SK-N-DZ (cell line): ENCODE measurements at regions not wholly inside any gene's neighbourhood (a gene's known extent, or its start where the extent isn't known, plus 50 kb on each side); places are given as distances from the start of the nearest gene placed in this dataset.
A peak's percentile ranks its signal among the peaks of the same experiment; 100 is the strongest.

Experiments
- DNase-seq: peaks from one replicate; pipeline ENCODE4 v3.0.0-alpha.2; 2015; ENCODE audit warnings: low spot score

DNA sequence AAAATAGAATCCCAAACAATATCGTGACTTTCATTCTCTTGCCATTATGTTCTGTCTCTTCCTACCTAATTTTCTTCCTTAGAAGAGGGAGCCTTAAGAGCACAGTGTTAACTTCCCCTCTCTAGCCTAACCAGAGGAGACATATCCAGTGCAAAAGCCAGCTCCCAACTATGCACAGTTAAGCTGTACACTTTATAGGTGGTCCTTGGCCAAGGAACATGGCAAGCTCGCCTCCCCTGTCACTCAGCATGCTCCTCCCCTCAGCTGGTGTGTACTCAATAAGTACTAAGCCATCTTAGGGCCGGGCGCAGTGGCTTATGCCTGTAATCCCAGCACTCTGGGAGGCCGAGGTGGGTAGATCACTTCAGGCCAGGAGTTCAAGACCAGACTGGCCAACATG is 255.1 kb upstream of the TMPO start:
- no peak for DNase-seq

DNA sequence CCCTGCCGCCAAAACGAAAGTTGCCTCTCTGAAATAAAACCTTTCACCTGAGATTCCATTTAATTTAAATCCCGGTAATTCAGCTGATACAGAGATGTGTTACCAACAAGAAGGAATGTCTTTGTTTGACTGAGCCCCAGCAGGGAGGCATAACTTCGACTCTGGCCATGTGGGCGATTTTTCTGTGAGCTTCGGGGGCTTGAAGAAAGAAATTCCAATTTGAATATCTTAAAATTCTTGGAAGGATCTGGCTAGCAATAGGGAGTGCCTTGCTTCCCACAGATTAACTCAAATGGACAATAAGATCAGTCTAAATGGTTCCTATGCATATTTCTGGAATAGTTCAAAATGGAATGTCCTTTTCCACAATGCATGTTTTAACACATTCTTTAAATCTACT is 252.5 kb upstream of the TMPO start:
- DNase-seq, result no peak

DNA sequence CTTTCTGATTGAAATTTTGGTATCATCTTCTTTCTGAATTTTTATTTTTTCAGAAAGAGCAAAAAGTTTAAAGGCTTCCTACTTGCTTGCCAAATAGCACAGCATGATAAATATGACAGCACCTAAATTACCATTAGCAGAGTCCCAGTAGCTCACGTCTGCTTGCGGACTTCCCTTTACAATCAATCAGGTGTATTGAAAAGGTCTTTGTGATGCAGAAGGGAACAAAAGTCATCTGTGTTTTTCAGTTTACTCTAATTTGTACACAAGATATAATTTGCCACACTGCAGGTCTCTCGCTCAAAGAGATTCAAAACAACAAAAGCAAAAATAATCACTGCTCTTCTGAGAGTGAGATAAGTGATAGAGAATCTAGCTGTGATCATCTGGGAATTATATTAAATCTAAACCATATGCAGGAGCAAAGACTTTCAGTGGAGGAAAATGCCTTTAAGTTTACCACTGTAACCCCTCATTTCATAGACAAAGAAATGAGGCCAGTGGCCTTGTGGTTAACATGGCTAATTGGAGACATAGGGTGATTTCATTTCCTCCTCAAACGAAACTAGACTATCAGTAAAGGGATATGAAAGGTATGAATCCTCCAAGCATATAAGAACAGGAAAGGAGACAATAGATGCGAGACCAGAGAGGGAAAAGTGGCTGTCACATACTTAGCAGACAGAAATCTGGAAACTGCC is 240.8 kb upstream of the TMPO start:
- DNase-seq, result no peak

DNA sequence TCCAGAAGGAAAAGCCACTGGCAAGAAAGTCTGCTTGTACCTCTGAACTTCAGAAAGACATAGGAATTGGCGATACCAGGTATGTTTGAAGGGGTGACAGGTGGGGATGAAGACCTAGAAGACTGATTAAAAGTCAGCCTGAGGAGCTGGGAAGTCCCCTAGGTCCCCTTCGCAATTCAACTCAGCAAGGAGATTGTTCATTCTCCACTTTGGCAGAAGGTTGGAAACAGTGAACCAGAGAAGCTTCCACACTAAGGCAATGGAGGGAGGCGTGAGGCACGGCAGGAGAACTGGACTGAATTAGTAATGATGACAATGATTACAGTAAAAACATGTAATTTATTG is 240.3 kb upstream of the TMPO start:
- DNase-seq, result no peak

DNA sequence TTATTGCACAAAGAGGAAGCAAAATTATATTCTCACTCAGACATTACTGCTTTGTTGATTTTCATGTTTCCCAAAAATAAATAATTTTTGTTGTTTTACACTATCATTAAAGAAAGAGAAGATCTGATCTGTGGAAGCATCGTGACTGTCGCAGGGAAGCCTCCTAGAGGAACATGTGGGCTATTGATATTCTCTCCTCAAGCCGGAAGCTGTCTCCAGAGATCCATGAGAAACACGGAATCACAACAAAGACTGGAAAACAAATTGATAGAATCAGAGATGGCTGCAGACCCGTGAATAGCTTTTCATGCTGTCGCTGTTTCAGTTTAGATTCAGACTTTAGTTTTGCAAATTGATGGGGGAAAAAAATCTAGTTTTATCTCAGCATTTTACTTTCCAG is 235.2 kb upstream of the TMPO start:
- peak; percentile 32 for DNase-seq

DNA sequence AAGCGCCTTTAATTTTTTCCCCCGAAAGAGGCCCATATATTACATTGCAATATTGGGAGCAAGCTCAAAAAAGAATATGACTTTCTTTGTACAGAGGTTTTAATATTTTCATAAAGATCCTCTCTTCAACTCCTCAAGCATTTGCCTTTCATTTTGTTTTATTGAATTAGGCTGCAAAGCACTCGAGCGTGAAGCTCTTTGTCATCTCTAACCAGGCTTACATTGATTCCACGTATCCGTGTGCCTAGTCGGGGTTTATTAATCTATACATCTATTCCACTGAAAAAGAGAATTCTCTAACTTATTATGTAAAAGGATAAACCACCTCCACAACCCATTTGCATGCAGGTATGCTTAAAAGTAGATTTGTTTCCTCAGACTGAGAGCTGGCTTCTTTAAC is 234.8 kb upstream of the TMPO start:
- peak; percentile 16 for DNase-seq

DNA sequence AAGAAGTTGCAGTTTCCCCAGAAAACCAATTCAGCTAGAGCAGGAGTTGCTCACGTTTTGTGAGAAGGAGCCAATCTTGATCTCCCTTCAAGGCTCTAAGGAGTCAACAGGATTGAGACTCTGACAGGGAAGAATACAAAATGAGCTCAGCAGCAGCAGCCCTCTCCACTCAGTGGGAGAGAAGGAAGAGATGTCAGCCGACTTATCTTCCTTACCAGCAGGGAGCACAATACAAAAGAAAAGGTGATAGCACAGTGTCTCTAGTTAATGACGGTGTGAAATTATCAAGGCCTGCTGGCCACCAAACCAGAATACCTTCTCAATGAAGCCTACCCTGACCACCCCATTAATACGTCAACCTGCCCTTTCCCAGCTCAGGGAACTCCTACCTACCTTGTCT is 223.6 kb upstream of the TMPO start:
- no peak for DNase-seq

DNA sequence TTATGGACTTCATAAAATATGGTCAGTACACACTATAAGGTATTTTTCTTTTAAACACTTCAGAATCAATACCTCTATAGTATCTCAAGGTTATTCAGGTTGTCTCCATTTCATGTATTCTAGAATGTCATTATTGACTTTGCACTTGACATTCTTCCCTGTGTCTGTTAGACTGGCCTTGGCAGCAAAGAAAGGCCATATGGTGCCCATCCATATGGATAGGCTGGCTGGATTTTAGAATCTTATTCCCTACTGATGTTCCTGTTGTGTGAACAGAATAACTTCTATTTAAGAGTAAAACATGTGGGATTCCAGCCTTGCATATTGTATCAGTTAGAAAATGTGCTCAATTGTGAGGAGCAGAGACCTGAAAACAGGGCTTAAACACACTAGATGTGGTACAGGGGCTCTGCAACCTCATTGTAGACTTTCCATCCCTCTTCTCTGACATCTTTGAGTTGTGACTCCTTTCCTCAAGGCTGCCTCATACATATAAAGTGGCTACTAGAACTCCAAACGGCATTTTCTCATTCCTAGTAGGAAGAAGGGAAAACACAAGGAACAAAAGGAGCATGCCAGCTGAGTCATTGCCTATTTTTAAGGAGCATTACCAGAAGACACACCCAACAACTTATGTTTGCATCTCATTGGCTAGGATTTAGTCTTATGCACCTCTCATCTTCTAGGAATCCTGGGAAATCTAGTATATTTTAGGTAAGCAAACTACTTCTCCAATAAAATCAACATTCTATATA is 221.2 kb upstream of the TMPO start:
- DNase-seq, result no peak

DNA sequence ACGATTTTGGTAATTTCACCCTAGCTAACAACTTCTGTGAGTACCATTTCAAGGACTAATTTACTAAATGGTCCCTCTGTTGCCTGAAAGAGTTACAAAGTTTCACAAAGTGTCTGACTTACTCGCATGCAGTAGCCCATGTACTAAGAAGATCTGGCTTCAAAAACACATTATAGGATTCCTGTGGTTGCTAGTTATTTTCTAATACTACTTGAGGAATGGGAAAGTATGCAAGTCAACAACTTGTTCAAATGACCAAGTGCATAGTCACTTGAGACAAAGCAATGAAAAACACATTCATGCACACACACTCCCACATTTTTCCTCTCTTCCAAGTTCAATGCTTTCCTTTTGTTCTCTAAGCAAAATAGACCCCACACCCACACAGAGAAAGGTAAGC is 219.7 kb upstream of the TMPO start:
- DNase-seq, result no peak

DNA sequence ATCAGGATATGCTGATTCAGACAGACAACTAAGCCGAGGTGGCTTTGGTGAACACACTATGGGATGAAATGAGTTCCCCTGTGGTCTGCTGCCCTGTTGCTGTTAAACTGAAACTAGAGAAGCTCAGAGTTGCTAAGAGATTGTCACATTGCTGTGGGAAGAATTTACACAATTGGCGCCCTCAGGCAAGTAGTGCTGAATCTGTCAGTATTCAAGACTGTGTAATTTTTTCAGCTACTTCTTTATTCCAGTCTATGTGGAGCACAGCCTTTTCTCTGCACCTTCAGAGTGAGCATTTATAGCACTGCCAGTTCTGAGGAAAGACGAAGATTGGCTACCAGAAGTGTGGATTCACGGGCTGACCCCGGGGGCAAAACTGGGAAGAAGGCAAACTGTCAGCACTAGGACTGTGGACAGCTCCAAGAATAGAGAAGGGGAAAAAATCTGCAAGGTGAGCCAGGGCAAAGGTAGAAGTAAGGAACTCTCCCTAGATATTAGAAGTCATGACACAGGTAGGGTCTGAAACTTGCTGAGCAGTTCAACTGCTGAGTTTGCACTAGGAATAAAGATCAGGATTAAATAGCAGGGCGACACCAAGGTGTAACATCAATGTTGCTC is 218.8 kb upstream of the TMPO start:
- DNase-seq, result no peak

DNA sequence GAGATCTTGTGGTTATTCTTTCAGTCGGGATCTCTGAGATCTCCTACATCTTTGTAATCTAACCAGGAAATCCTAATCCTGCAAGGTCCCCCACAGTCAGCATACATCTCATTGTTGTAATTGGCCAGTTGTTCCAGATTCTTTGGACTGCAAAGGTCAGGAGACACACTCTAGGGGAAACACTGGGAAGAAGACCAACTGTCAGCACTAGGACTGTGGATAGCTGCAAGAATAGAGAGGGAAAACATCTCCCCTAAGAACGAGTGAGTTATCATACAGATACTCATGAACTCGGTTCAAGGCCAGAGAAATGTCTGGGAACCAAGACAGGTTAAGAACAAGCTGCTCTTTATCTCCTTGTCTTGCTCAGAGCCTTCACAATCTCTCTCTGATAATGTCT is 217.9 kb upstream of the TMPO start:
- DNase-seq, result no peak

DNA sequence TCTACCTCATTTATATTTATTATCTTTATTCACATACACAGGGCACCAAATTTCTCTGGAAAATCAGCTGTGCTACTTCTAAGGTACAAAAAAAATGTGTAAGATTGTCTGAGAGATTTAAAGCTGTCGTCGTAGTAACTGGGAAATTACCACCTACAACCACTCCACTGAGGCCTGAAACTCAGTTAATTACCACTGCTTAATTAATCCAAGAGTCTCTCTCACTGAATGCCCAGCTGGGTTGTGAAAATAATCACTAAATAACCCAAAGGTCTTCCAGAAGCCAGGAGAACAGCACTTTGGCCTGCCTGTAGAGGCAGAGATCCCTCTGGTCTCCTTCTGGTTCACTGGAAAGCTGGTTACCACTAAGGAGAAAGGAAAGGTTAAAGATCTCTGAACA is 207.2 kb upstream of the TMPO start:
- DNase-seq, result no peak

DNA sequence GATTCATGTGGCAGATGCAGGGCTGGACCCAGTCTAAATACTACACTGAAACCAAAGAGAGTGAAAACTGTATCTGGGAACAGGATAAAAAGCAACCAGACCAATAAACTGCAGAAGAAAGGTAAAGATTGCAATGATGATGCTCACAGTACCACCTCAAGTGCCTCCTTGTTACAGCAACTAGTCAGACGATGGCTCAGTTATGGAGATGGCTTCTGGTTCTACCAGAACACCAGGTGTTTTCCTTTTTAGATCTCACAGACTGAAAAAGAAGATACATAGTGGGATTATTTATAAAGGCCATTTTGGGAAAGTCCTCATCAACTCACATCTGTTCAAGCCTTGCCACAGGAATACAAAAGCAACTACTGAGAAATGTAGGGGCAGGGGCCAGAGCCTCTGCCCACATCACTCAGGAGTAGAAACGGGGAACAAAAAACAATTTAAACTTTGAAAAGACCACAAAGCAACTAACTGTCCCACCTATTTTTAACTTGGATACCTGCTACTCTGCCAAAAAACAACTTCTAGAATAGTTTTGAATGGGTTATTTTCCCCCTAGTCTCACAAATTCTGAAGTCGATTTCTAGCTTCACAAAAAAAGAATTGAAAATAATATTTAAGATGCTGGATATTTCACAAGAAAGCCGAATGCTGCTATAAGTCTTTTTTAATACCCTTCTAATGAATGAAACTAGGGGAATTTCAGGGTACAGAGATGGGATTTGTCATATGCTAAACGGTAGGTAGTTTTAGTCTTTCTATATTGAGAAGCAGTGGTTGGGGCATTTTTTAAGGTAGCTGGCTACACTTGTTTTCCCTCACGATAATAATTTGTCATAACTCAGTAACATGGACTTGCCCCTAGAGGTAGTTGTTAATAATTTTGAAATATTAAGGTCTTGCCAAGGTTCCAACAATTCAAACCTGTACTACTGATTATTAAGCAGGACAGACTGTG is 197.2 kb upstream of the TMPO start:
- no peak for DNase-seq

DNA sequence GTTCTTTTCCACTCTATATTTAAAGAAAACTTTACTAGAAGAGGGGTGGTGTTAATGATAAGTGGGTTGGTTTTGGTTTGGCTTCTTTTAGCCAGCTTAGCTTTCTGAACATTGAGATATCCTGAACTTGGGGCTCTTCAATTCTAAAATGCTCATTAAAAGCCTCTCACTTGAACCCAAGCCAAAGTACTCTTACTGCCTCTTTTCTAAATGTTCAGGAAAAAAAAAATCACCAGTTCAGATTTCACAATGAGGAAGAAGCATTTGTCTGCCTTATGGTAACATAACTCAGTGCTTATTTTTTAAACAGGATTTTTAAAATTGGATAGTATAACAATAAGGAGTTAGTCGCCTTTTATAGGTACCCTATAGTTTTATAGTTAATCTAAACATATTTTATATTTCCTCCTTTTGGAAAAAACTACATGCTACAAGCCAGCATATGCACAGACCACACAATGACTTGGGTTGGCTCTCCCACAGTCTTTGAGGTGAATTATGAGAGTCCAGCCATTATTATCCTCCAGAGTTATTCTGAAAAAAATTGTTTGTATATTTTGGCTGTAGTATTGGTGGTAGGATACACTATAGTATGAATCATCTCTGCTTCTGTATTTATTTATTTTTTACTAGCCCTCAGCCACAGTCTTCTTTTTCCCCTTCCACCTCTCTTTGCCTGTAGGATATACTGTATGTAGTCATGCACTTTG is 195.5 kb upstream of the TMPO start:
- no peak for DNase-seq

DNA sequence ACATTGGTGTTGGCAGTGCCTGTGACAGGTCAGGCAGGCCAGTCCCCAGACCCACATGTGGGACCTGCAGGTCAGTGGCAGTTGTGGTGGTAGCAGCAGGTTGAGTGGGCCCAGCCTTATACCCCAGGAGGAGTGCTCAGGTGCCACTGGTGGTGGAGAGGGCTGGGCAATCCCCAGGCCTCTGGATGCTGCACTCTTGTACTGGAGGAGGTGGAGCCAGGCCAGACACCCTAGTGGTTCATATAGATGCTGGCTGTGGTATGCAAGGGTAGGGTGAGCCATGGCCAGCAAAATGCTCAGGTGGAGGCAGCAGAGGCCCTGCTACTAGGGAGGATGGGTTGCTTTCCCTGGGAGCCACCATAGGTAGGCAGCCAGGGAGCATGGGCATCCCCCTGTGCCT is 190.4 kb upstream of the TMPO start:
- no peak for DNase-seq

DNA sequence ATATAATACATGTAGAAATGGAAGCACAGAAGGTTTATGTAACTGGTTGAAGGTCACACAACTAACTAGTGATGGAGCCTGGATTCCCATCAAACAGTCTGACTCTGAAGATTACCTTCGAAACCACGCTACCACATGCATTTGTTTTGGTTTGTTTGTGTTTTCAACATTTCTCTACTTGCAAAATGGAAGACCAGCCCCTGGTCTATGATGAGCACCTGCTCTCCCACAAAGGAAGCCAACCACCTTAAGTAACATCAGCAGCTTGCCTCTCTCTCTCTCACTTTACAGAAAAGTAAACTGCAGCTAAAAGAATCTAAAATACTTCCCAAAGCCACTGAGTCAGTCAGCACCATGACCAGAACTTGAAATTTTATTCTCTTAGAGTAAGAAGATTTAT is 186.9 kb upstream of the TMPO start:
- no peak for DNase-seq

DNA sequence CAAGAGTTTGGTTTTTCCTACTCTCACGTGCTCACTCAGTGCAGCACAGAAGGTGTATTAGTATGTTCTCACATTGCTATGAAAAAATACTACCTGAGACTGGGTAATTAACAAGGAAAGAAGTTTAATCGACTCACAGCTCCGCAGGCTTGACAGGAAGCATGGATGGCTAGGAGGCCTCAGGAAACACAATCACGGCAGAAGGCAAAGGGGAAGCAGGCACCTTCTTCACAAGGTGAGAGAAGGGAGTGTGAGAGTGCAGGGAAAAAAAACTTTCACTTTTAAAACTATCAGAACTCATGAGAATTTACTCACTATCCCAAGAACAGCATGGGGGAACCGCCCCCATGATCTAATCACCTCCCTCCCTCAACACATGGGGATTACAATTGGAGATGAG is 185.8 kb upstream of the TMPO start:
- DNase-seq, result no peak

DNA sequence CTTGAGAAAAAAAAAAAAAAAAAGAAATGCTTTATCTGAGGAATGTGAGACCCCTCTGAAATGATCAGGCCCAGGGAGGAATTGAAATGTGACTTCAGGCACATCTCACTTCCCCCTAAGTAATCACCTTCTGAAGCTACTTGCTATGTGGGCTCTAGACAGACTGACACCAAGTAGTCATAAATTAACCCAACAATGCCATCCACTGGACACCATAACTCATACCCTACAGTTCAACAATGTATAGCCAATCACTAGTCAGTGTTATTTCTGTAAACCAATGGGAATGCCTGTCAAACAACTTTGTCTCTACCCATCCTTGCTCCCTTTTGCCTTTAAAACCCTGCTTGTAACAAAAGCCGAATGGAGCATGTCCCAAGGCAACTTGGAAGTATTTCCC is 182.7 kb upstream of the TMPO start:
- no peak for DNase-seq

DNA sequence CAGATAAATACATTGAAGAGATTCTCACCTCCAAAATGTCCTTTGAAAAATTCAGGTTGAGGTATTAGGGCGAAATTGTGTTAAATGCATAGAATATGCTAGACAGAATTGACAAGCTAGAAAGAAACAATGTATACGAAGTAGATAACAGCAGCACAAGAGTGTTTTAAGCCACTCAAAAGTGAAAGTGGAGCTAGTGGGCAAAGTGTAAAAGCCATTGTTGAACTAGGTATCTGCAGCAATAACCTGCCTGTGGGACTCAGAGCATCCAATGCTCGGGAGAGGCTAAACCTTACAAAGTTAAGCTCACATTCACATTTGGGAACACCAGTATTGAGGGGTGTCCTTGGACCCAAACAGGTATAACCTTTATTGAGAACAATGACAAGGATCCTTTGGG is 180.6 kb upstream of the TMPO start:
- no peak for DNase-seq

DNA sequence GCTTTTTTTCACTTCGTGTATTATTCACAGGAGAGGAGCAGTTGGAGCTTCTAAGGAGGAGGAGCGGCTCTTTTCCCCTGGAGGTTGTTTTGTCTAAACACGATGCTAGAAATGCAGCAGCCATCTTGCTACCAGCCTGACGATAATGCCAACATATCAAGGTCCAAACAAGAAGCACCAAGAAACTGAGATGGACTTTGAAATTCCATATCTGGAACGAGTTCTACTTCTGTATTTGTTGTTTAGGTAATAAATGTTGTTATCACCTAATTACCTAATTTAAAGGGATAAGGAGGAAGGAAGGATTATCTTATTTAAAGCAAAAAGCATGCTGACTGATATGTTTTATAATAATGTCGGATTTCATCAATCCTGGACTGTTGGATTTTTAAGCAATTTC is 174.4 kb upstream of the TMPO start:
- no peak for DNase-seq

DNA sequence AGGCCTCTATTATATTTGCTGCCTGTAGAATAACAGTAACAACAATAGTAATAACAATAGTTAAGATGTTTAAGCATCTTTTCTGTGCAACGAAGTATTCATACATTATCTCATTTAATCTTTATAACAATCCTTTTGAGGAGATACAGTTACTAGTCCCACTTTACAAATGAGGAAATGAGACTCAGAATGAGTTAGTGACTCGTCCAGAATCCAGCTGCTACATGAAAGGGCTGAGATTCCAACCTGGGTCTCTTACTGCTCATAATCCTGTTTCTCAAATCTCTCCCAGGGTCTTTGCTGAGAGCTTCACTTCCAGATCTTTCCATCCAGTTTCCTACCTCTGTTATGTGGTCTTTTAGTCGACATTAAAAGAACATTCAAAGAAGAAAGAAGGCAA is 173.7 kb upstream of the TMPO start:
- no peak for DNase-seq
